ENCODE measurements at regions not wholly inside any gene's neighbourhood (a gene's known extent, or its start where the extent isn't known, plus 50 kb on each side); places are given as distances from the start of the nearest gene placed in this dataset.

DNA sequence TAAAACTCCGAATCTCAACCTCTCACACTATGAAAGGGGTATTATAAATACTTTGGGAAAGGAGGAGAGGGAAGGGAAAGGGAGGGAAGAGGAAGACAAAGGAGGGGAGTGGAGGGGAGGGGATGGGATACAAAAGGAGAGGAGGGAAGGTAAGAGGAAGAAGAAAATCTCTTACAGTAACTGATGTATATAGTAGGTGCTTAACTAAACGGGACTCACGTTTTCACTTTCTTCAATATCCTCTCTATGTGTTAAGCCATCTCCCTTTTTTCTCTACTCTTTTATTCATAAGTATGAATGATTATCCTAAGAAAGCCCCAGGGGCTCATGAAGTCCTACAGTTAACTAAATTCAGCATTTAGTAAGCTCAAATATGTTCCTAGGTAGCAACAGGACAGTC, 729.6 kb upstream of the NR2F2 start (continued):
- TF ChIP-seq, protein P1, sequence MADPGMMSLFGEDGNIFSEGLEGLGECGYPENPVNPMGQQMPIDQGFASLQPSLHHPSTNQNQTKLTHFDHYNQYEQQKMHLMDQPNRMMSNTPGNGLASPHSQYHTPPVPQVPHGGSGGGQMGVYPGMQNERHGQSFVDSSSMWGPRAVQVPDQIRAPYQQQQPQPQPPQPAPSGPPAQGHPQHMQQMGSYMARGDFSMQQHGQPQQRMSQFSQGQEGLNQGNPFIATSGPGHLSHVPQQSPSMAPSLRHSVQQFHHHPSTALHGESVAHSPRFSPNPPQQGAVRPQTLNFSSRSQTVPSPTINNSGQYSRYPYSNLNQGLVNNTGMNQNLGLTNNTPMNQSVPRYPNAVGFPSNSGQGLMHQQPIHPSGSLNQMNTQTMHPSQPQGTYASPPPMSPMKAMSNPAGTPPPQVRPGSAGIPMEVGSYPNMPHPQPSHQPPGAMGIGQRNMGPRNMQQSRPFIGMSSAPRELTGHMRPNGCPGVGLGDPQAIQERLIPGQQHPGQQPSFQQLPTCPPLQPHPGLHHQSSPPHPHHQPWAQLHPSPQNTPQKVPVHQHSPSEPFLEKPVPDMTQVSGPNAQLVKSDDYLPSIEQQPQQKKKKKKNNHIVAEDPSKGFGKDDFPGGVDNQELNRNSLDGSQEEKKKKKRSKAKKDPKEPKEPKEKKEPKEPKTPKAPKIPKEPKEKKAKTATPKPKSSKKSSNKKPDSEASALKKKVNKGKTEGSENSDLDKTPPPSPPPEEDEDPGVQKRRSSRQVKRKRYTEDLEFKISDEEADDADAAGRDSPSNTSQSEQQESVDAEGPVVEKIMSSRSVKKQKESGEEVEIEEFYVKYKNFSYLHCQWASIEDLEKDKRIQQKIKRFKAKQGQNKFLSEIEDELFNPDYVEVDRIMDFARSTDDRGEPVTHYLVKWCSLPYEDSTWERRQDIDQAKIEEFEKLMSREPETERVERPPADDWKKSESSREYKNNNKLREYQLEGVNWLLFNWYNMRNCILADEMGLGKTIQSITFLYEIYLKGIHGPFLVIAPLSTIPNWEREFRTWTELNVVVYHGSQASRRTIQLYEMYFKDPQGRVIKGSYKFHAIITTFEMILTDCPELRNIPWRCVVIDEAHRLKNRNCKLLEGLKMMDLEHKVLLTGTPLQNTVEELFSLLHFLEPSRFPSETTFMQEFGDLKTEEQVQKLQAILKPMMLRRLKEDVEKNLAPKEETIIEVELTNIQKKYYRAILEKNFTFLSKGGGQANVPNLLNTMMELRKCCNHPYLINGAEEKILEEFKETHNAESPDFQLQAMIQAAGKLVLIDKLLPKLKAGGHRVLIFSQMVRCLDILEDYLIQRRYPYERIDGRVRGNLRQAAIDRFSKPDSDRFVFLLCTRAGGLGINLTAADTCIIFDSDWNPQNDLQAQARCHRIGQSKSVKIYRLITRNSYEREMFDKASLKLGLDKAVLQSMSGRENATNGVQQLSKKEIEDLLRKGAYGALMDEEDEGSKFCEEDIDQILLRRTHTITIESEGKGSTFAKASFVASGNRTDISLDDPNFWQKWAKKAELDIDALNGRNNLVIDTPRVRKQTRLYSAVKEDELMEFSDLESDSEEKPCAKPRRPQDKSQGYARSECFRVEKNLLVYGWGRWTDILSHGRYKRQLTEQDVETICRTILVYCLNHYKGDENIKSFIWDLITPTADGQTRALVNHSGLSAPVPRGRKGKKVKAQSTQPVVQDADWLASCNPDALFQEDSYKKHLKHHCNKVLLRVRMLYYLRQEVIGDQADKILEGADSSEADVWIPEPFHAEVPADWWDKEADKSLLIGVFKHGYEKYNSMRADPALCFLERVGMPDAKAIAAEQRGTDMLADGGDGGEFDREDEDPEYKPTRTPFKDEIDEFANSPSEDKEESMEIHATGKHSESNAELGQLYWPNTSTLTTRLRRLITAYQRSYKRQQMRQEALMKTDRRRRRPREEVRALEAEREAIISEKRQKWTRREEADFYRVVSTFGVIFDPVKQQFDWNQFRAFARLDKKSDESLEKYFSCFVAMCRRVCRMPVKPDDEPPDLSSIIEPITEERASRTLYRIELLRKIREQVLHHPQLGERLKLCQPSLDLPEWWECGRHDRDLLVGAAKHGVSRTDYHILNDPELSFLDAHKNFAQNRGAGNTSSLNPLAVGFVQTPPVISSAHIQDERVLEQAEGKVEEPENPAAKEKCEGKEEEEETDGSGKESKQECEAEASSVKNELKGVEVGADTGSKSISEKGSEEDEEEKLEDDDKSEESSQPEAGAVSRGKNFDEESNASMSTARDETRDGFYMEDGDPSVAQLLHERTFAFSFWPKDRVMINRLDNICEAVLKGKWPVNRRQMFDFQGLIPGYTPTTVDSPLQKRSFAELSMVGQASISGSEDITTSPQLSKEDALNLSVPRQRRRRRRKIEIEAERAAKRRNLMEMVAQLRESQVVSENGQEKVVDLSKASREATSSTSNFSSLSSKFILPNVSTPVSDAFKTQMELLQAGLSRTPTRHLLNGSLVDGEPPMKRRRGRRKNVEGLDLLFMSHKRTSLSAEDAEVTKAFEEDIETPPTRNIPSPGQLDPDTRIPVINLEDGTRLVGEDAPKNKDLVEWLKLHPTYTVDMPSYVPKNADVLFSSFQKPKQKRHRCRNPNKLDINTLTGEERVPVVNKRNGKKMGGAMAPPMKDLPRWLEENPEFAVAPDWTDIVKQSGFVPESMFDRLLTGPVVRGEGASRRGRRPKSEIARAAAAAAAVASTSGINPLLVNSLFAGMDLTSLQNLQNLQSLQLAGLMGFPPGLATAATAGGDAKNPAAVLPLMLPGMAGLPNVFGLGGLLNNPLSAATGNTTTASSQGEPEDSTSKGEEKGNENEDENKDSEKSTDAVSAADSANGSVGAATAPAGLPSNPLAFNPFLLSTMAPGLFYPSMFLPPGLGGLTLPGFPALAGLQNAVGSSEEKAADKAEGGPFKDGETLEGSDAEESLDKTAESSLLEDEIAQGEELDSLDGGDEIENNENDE (IDR thresholded peaks at IDR 0.05; ENCODE audit: insufficient replicate concordance, low read length): no peak
- no peak for TF ChIP-seq JUND (IDR thresholded peaks at IDR 0.05; ENCODE audit: low read length)
- no peak for TF ChIP-seq EP300 (IDR thresholded peaks at IDR 0.05; ENCODE audit: borderline replicate concordance in 1 of 2, low read depth in 2 of 2, low read length in 2 of 2)
- no peak for TF ChIP-seq CHD2 (IDR thresholded peaks at IDR 0.05; ENCODE audit: low read length)
- TF ChIP-seq SP4 (IDR thresholded peaks at IDR 0.05; ENCODE audit: low read length): no peak
- no peak for TF ChIP-seq CEBPB (IDR thresholded peaks at IDR 0.05; ENCODE audit: low read depth, low read length)
- no peak for TF ChIP-seq GTF2F1 (IDR thresholded peaks at IDR 0.05; ENCODE audit: borderline replicate concordance, low read depth, low read length)
- TF ChIP-seq MAFK (IDR thresholded peaks at IDR 0.05; ENCODE audit: low read depth, low read length): no peak
- TF ChIP-seq HDAC2 (IDR thresholded peaks at IDR 0.05; ENCODE audit: borderline replicate concordance in 1 of 2, low read depth in 2 of 2, low read length in 2 of 2): no peak
- no peak for TF ChIP-seq CTBP2 (IDR thresholded peaks at IDR 0.05; ENCODE audit: borderline replicate concordance, insufficient read depth, insufficient read length, low read length)

Measured in H1 (cell line).